HG03139 (cell line): ENCODE measurements at regions not wholly inside any gene's neighbourhood (a gene's known extent, or its start where the extent isn't known, plus 50 kb on each side); places are given as distances from the start of the nearest gene placed in this dataset.

Experiments
- ATAC-seq: cut with Tn5 transposase; IDR thresholded peaks from one replicate; pipeline ENCODE4 v1.9.1; 2021; ENCODE audit not compliant: unreplicated experiment

DNA sequence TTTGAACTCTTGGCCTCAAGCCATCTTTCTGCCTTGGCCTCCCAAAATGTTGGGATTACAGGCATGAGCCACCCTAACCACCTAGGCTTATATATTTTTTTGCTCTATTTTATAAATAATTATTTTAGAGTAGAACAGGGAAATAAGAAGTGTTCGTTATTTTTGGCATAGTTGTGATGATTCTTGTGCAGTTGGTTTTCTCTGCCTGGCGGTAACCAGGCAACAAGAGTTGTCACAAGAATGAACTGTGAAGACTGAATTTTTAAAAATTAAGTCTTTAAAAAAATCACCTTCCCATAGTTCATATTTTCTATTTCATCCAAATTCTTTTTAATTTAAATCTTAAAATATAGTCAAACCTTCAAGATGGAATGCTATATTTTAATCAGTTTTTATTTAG is 310.2 kb downstream of the ARL6IP6 start:
- no peak for ATAC-seq

DNA sequence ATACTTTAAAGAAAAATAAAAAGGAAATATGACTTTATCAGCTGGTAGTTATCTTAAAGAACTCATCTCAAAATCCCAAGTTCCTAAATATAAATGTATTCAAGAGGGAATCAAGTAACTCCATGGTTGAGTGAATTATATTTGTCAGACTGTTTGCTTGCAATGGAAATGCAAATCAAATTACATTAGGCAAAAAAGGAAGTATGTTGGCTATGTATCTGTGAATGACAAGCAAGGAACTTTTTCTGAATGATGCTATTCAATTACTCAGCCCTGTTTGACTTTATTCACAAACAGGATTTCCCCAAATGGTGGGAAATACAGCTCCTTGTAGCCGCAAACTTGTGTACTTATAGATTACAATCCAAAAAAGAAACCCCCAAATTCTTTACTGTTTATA is 309.1 kb downstream of the ARL6IP6 start:
- ATAC-seq: no peak

DNA sequence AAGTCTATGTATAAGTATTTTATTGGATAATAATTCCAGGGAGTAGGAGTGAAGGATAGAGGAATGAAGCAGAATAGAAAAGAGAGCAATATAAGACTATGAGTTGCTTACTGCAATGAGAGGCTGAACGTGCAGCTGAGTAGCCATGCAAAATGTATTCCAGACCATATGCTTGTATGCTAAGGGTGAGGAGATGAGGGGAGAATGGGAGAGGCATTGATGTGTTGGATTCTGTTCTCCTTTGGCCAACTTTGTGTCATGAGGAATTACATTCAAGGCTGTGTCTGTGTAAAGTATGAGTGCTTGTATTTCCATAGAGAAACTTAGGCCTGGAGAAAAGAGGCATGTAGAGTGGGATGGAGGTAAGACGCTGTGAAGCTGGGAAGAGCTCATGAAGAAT is 301.8 kb downstream of the ARL6IP6 start:
- no peak for ATAC-seq

DNA sequence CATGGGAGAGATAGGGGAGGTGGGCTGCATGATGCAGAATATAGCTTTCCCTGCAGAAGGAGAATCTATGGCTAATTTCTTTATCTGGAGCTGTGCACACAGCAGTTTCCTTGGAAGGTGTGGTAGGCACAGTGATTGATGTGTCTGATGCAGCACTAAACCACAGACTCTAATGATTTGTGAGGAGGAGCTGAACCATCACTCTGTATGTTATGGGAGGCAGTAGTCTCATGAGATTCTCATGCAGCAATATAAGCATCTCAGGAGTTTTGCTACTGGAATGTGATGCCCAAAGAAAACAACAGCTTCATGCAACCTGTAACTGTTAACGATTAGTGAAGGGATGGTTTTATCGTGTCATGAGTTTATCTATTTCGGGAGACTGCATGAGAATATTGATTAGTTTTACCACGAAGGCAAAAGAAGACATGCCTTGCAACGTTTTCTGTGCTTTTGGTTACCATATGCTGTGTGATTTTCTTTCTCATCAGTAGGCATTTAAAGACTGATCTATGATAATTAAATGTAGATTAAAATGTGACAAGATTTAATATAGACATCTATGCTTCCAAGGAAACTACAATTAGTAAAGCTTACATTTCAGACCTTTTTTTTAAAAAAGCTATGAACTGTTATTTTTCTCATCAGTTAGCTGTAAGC is 286.8 kb downstream of the ARL6IP6 start:
- no peak for ATAC-seq

DNA sequence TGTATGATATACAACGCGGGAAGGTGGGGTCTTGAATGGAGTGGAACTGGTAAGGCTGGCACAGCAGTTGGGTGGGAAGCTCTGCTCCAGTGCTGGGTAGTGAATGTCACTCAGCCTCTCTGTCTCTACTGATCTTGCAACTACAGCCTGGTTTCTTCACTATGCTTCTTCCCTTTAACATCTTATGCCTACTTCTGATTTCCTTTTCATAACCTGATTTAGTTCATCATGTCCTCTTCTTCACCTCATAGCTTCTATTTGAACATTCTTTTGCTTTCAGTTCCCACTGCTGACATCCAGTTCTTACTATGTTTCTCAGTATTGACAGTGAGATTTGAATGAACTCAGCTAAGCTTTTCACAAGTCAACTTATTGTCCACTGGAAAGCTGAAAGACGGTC is 286.2 kb downstream of the ARL6IP6 start:
- no peak for ATAC-seq

DNA sequence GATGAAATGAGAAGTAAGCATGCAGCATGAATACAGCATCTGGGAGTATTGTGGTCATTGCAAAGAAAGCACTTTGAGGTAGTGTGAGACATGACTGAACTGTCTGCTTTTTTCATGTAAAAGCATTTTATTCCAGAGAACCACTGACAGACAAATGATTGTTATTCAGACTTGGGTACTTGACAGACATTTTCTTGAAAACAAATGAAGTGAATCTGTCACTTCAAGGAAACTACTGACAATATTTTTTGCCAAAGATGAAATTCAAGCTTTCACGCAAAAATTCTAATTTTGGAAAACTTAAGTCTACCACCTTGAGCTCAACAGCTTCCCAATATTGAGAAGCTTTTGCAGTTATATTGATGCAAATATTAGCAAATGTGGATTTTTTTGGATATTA is 255.7 kb downstream of the ARL6IP6 start:
- no peak for ATAC-seq

DNA sequence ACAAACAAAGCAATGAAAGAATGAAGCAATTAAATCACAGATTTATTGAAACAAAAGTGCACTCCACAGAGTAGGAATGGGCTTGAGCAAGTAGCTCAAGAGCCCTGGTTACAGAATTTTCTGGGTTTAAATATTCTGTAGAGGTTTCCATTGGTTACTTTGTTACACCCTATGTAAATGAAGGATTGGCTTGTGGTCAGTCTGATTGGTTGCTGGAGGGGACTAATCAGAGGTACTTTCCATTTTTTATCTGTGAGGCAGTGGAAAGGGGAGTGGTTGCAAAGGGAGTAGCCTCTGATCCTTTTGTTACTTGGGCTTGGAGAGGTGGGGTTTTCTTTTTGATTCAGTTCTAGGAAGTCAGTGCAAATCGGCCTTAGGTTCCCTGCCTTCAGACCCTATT is 253.3 kb downstream of the ARL6IP6 start:
- no peak for ATAC-seq

DNA sequence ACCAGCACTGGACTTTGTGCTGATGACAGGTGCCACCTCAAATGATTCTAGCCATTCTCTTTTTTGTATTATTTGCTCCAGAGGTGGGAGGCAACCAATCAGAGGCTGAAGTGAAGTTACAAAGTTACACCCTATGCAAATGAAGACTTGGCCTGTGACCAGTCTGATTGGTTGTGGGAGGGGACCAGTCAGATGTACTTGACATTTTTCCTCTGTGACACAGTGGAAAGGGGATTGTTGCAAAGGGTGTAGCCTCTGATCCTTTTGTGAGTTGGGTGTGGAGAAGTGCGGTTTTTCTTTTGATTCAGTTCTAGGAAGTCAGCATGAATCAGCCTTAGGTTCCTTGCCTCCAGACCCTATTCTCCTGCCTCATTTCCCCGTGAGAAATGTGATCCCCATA is 244.0 kb downstream of the ARL6IP6 start:
- no peak for ATAC-seq

DNA sequence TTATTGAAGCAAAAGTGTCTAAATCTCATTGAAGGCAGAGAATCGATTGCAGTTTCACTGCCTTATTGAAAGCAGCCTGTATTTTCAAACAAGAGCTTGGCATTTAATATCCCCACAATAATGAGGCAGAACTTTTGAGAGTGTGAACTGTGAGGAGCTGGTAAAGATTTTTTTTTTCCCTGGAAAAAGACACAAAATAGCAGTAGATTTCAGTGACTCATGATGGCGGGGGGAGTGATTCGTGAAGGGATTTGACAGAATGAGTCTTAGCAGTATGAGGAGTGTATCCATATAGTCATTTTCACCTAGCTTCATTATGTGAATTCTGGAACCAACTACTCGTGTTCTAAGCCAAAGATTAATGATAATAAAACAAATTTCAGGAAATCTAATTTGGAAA is 242.9 kb downstream of the ARL6IP6 start:
- no peak for ATAC-seq

DNA sequence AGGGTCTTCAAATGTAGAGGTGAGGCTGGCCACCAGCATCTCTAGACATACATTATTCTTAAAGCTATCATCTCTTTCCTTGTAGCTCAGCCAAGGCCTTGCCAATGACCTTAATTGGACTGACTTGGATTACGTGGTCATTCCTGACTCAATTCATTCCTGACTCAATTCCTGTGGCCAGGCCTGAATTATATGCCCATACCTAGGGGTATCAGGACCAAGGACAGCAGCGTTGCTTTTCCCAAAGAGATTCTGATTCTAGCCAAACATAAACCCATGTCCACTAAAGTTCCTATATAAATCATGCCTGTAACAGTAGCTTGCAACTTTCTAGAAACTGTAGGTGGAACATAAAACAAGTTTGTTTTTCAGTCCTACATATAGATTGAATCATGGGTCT is 231.7 kb downstream of the ARL6IP6 start:
- no peak for ATAC-seq

DNA sequence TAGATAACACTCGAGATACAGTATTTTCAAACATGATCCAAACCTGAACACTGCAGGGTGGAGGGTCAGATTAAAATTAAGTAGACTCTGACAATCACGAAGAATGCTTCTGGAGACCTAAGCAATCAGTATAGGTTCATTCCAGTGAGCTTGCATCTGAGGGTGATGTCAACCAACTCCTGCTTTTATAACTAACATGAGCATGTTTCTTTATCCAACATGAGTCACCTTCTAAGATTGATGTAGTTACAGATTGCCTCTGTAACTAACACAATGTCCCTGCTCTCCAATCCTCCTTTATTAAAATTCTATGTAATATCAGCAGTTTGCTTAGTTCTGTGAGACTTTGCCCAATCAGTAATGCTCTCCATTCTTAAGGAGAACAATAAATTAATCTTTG is 225.7 kb downstream of the ARL6IP6 start:
- no peak for ATAC-seq

DNA sequence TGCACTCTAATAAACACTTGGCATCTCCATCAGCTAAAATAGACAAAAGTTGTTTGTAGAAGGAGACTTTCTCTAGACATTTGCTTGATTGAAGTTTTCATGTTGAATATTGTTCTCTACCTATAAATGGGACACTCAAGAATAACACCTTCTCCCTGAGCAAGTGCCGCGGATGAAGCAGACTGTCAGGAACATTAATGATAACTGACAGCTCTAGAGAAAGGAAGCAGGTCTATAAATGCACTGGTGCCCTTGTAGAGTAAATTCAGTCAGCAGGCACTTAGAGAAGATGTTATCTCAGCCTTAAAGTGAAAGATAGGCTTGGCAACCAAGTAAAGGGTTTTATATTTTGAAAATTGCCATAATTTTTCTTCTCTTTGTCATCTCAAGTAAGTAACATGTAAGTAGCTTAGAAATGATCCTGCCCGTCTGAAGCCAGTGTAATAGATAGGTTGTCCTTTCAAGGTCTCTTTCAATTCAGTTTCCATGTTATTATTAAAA is 224.6 kb downstream of the ARL6IP6 start:
- no peak for ATAC-seq

DNA sequence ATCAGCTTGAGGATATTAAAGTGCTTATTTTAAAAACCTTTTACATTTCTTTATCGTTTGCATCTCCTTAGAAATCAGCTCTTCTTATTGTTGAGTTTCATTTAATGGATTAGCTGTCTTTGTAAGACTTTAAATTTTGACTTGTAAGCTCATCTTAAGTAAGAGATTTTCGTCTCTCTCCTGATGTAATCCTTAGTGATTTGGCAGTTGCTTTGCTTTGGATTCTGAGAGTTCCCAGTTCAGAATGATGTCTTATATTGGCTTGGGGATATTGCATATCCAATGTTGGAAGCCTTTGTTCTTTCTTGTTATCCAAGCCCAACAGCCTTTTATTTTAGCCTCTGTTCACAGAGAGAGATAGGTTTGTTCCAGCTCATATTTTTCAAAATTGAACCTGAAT is 212.1 kb downstream of the ARL6IP6 start:
- ATAC-seq: no peak

DNA sequence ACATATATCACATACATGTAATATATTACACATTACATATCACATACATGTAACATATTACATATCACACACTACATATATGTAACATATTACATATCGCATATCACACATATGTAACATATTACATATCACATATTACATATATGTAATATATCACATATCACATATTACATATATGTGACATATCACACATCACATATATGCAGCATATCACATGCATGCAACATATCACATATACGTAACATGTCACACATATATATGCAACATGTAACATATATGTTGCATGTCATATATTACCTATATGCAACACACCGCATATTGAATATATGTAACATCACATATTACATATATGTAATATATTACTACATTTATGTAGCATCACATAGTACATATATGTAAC is 211.2 kb downstream of the ARL6IP6 start:
- no peak for ATAC-seq

DNA sequence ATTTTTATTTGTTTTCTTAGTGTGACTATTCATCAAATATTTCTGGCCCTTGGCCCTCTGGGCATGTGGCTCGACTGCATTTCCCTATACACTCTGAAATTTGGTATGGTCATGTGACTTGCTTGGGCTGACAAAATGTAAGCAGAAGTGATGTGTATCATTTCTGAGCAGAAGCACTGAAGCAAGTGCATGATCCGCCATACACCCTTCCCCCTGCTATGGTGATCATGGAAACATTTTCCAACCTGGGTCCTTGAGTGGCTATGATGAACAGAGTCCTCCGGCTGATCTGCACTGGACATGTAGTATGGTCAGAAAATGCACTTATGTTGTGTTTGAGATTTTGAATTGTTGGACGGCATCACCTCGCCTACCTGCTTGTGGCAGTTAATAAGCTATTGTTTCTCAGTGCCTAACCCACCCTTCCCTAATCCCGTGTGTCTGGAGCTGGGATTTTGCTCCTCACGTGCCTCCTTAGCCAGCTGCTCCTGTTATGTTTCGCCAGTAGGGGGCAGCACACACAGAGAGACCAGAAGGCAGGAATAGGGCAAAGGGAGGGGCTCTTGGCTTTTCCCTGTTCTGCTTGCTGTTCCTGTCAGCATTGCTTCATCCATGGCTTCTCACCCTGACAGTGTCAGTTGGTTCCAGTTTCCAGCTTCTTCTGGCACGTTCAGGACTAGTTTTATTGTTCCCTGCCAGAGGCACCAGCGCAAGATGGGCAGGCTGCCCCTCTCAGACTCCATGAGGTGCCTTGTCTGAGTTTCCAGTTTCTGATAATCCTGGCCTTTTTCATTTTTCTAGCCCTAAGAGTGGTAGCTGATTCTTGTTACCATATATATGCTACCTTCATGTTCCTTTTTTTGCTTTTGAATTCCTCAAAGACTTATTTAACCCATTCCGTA is 207.4 kb downstream of the ARL6IP6 start:
- ATAC-seq: peak; percentile 94

DNA sequence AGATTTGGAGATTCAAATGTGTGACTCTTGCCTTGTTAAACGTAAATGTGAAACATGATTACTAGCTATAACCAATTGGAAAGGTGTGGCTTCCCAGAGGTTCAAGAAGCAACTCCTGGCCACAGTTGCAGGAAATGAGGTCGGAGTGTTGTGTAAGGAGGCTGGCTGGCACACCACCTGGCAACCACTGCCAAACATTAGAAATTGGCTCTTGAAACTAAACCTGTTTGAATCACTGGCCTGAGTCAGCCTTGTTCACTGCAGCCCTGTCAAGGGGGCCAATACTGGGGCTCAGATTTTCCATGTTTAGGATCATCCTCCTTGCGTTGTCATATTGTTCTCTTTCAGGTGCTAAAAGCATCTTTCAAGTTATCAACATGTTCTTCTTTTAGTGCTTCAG is 206.3 kb downstream of the ARL6IP6 start:
- no peak for ATAC-seq

DNA sequence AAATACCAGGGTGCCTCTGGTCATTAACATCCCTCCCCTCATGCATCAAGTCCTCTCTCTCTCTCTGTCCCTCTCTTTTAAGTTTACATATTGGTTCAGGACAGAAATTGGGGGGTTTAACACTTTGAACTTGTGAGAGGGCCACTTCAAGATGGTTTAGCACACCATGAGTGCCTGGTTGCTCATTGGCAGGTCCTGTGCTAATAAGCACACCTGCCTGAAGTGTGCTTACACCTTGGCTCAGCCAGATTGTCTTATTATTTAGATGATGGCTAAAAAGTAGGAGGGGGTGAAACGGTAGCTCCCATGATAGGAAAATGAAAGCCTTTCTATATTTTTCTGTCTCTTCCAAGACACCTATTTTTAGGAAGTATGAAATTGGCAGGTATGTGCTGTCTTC is 205.8 kb downstream of the ARL6IP6 start:
- no peak for ATAC-seq

DNA sequence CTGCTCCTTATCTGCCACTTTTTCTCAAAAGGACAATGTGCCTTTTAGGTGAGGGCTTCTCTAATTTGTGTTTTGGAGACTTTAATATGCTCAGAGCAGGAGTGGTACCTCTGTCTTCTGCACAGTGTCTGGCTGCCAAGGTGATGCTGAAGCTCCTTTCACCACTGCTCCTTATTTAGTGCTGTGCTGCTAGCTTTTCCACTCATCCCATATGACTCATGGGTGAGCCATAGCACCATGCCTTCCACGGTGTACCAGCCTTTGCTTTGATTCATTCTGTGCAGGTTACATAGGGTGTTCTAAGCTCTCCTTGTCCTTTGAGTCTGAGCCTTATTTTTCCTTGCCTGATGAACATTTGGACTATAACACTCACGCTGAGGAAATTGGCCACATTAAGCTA is 202.4 kb downstream of the ARL6IP6 start:
- ATAC-seq: no peak

DNA sequence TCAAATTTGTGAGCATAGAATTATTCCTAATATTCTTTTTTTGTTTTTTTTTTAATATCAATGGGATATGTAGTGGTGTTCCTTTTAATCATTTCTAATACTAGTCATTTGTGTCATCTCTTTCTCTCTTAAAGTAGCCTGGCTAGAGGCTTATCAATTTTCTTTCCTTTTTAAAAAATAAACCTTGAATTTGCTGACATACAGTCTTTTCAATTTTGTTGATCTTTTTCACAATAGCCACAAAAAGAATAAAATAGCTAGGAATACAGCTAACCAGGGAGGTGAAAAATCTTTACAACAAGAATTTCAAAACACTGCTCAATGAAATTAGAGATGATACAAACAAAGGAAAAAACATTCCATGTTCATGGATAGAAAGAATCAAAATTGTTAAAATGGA is 192.6 kb downstream of the ARL6IP6 start:
- no peak for ATAC-seq

DNA sequence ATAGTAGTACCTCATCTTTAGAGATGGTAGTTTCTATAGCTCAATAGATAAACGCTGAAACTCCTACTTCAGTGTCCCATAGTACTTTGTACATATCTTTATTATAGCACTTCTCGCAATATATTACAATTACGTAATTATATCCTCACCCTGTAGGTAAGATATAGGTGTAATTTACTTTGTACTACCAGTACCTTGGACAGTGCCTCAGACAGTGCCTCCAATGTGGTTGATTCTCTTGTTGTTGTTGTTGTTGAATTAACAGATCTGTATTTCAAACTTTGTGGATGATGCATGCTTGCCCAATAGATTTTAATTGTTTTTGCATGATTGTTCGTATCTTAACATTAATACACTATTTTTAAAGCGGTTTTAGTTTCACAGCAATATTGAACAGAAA is 188.6 kb downstream of the ARL6IP6 start:
- ATAC-seq: no peak

DNA sequence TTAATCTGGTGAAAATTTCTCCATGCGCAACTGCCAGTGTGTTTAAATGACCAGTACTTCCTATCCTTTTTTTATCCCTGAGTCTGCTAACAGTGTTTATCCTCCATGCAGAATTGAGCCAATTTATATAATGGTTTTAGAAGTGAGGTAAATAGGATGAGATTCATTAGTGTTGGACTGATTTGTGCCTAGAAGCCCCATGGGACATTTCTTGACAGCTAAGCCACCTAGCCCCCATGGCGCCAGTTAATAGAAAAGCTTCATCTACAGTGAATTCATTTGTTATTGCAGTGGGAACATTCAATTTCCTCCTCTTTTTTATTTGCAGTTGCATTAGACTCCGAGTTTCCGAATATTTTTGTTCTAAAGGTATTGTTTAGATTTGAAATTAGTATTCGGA is 175.6 kb downstream of the ARL6IP6 start:
- ATAC-seq: no peak

DNA sequence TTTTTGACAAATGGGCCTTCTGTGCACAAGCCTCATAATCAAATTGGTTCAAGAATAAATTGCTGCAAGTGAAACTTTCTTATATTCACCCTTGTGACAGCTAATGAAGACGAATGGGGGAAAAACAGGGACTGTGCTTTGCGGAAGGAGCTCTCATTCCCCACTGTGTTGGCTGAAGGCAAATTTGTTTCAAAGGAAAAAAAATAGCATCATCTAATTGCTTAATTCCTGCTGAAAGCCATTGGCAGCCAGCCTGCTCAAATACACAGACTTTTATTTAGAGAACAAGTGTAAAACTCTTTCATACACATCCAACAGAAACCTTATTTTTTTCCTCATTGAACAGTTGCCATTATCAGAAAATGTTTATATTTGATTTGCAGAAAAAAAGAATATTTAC is 172.3 kb downstream of the ARL6IP6 start:
- ATAC-seq: no peak
